Astrocyte (in vitro differentiated cells and primary cell): ENCODE measurements at regions not wholly inside any gene's neighbourhood (a gene's known extent, or its start where the extent isn't known, plus 50 kb on each side); places are given as distances from the start of the nearest gene placed in this dataset.
"Not testable (repeated sequence)": the region's sequence is repeated elsewhere in the genome, so short reads cannot be mapped to it uniquely, and the experiment has no call there.

Experiments used
- EZH2 ChIP-seq: IDR thresholded peaks from 2 replicates; pipeline ENCODE4 v1.6.1; 2012; ENCODE audit warnings: mild to moderate bottlenecking, low read length, inconsistent platforms; ENCODE audit not compliant: insufficient read depth
- TF ChIP-seq, protein P1 (sequence below): IDR thresholded peaks from 2 replicates; pipeline ENCODE4 v1.5.1; 2011; ENCODE audit warnings: low read depth, mild to moderate bottlenecking, inconsistent platforms, low read length, moderate library complexity; ENCODE audit not compliant: insufficient read depth

DNA sequence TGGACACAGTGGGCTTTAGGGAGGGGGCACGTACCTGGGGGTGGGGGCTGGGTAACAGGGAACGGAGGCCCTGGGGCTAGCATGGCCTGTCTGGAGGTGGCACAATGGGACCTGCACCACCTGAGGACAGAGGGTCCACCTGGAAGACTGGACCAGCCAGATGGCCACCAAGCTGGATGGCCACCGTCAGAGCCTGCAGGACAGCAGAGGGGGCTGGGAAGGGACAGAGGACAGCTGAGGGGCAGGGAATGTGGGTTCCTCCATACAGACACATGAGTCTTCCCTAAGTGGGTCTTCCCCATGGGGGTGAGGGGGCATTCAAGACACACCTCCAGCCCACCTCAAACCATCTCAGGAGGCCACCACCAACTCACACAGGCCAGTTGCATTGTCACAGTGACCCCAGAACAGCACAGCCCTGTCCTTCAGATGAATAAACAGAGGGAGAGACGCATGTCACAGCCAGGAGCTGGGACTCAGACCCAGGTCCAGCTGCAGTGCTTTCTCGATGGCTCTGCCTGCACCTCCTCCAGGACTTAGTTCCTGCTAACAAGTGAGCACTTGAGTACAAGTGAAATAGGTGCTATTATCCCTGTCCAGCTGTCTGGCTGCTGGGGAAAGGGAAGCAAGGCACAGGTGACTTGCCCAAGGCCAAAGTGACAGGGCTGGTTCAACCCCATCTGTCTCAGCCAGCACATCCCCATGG lies 52.4 kb upstream of the CSPG4 start:
- TF ChIP-seq, protein P1, sequence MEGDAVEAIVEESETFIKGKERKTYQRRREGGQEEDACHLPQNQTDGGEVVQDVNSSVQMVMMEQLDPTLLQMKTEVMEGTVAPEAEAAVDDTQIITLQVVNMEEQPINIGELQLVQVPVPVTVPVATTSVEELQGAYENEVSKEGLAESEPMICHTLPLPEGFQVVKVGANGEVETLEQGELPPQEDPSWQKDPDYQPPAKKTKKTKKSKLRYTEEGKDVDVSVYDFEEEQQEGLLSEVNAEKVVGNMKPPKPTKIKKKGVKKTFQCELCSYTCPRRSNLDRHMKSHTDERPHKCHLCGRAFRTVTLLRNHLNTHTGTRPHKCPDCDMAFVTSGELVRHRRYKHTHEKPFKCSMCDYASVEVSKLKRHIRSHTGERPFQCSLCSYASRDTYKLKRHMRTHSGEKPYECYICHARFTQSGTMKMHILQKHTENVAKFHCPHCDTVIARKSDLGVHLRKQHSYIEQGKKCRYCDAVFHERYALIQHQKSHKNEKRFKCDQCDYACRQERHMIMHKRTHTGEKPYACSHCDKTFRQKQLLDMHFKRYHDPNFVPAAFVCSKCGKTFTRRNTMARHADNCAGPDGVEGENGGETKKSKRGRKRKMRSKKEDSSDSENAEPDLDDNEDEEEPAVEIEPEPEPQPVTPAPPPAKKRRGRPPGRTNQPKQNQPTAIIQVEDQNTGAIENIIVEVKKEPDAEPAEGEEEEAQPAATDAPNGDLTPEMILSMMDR = not testable (repeated sequence)
- TF ChIP-seq EZH2 = not testable (repeated sequence)
